ENCODE measurements at regions not wholly inside any gene's neighbourhood (a gene's known extent, or its start where the extent isn't known, plus 50 kb on each side); places are given as distances from the start of the nearest gene placed in this dataset.
"Not testable (repeated sequence)": the region's sequence is repeated elsewhere in the genome, so short reads cannot be mapped to it uniquely, and the experiment has no call there.

- intact Hi-C loops (cut with DNase I), result no loop called here
- peak in 1 of 10 donors; percentile 47 for DNase-seq
Measured at GRCh38 chr20:57831326-57831992, 121.6 kb upstream of the PMEPA1 start.

- intact Hi-C loops (cut with DNase I), result no loop called here
- DNase-seq, result no peak
Measured at GRCh38 chr20:57830515-57830895, 120.7 kb upstream of the PMEPA1 start.

GRCh38 chr20:57829805-57830514 lies 120.1 kb upstream of the PMEPA1 start:
- intact Hi-C loops (cut with DNase I), result no loop called here

GRCh38 chr20:57829336-57829735 lies 119.5 kb upstream of the PMEPA1 start:
- intact Hi-C loops (cut with DNase I), result no loop called here

More at GRCh38 chr20:57829805-57830514, 120.1 kb upstream of the PMEPA1 start:
- peak in 1 of 10 donors; percentile 65 for DNase-seq

GRCh38 chr20:57828696-57829095 lies 118.9 kb upstream of the PMEPA1 start:
- peak in 1 of 10 donors; percentile 66 for DNase-seq
- intact Hi-C loops (cut with DNase I), result no loop called here

More at GRCh38 chr20:57829336-57829735, 119.5 kb upstream of the PMEPA1 start:
- DNase-seq, result peak in 1 of 10 donors; percentile 45

GRCh38 chr20:57826666-57827287 lies 117.0 kb upstream of the PMEPA1 start:
- intact Hi-C loops (cut with DNase I), result no loop called here

GRCh38 chr20:57824909-57825308 lies 115.1 kb upstream of the PMEPA1 start:
- intact Hi-C loops (cut with DNase I), result no loop called here
- peak in 1 of 10 donors; percentile 46 for DNase-seq

More at GRCh38 chr20:57826666-57827287, 117.0 kb upstream of the PMEPA1 start:
- DNase-seq, result peak in 2 of 10 donors; percentile 47 to 58

GRCh38 chr20:57821935-57822334 lies 112.1 kb upstream of the PMEPA1 start:
- peak in 1 of 10 donors; percentile 18 for DNase-seq
- intact Hi-C loops (cut with DNase I), result no loop called here

- intact Hi-C loops (cut with DNase I), result no loop called here
Measured at GRCh38 chr20:57819691-57820380, 110.0 kb upstream of the PMEPA1 start.

GRCh38 chr20:57819291-57819690 lies 109.5 kb upstream of the PMEPA1 start:
- intact Hi-C loops (cut with DNase I), result no loop called here
- DNase-seq, result peak in 1 of 10 donors; percentile 52

More at GRCh38 chr20:57819691-57820380, 110.0 kb upstream of the PMEPA1 start:
- peak in 1 of 10 donors; percentile 43 for DNase-seq

GRCh38 chr20:57818418-57819181 lies 108.8 kb upstream of the PMEPA1 start:
- intact Hi-C loops (cut with DNase I), result no loop called here
- DNase-seq, result peak in 1 of 10 donors; percentile 23

- DNase-seq, result peak in 1 of 10 donors; percentile 20
- intact Hi-C loops (cut with DNase I), result no loop called here
Measured at GRCh38 chr20:57815405-57815804, 105.6 kb upstream of the PMEPA1 start.

- DNase-seq, result no peak
- intact Hi-C loops (cut with DNase I), result no loop called here
Measured at GRCh38 chr20:57814529-57814928, 104.7 kb upstream of the PMEPA1 start.

- intact Hi-C loops (cut with DNase I), result no loop called here
- peak in 1 of 10 donors; percentile 25 for DNase-seq
Measured at GRCh38 chr20:57813509-57814269, 103.9 kb upstream of the PMEPA1 start.

GRCh38 chr20:57812632-57813031 lies 102.8 kb upstream of the PMEPA1 start:
- DNase-seq; intact Hi-C loops (cut with DNase I): not testable (repeated sequence)

GRCh38 chr20:57811374-57812020 lies 101.7 kb upstream of the PMEPA1 start:
- intact Hi-C loops (cut with DNase I), result no loop called here
- DNase-seq, result peak in 8 of 10 donors; percentile 17 to 91 (median 60)

GRCh38 chr20:57810511-57811373 lies 100.9 kb upstream of the PMEPA1 start:
- DNase-seq, result peak in 1 of 10 donors; percentile 79
- intact Hi-C loops (cut with DNase I), result no loop called here
